Activated CD8-positive, alpha-beta memory T cell treated with anti-CD3 and anti-CD28 coated beads for 36 hours (primary cell): ENCODE measurements at regions not wholly inside any gene's neighbourhood (a gene's known extent, or its start where the extent isn't known, plus 50 kb on each side); places are given as distances from the start of the nearest gene placed in this dataset.
"Not testable (repeated sequence)": the region's sequence is repeated elsewhere in the genome, so short reads cannot be mapped to it uniquely, and the experiment has no call there.

Experiments
- CTCF ChIA-PET: fragments of 350-600 bp; sonication (Branson Sonifier 250); formaldehyde crosslinking; loops from one replicate; lab custom pipeline; 2021; ENCODE audit warnings: antibody characterized with exemption; lab: Charles Lee
- POLR2A ChIA-PET: fragments of 350-600 bp; sonication (Branson Sonifier 250); formaldehyde crosslinking; loops from one replicate; lab custom pipeline; 2021; ENCODE audit warnings: antibody characterized with exemption; lab: Charles Lee

DNA sequence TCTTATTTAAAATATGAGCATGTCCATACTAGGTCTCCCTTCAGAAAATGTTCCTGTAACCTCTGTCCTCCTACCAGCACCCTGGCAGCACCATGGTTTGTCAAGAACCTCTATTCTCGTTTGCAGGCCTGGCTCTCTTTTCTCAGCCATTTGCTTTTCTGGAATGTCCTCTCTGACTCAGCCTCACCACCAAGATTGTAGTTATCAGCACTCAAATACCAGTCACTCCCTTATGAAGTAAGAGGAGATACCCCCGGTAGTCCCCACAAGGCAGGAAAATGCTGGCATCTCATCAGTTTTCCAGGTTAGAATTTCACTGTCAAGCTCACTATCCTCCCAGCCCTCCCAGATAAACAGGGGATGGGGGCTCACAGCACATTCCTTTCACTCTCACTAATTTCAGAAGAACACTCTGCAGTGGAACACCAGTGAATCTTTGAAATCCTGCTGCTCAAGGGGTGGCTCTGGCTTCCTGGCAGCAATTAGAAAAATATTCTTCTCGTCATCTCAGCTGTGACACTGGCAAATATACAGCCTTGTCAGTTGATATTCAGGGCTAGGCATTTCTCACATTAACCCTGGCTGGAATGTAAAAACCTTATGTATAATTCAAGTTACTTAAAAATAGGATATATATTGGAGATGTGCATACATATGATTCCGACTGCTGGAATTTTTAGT is 129.2 kb downstream of the TBX18 start:
- CTCF ChIA-PET: no interaction called here
- POLR2A ChIA-PET: no interaction called here

DNA sequence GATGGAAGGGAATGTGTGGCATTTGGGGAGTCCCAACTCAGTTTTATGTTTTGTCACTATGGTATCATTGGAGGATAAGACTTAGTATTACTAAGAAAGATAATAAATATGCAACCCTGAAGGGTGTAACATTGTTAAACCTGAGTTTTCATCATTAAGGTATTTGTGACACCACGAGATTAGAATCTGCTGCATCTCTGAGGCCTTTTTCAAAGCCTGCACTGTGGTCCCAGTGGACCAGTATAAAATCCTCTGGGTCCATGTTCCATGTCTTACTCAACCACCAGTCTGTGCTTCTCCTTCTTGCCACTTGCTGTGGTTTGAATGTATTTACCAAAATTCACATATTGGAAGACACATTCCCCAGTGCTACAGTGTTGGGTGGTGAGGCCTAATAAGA is 130.6 kb downstream of the TBX18 start:
- ChIA-PET POLR2A (no interaction called here), CTCF (no interaction called here)

DNA sequence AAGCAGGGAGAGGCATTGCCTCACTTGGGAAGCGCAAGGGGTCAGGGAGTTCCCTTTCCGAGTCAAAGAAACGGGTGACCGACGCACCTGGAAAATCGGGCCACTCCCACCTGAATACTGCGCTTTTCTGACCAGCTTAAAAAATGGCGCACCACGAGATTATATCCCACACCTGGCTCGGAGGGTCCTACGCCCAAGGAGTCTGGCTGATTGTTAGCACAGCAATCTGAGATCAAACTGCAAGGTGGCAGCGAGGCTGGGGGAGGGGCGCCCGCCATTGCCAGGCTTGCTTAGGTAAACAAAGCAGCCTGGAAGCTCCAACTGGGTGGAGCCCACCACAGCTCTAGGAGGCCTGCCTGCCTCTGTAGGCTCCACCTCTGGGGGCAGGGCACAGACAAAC is 137.9 kb downstream of the TBX18 start:
- CTCF ChIA-PET, POLR2A ChIA-PET: not testable (repeated sequence)

DNA sequence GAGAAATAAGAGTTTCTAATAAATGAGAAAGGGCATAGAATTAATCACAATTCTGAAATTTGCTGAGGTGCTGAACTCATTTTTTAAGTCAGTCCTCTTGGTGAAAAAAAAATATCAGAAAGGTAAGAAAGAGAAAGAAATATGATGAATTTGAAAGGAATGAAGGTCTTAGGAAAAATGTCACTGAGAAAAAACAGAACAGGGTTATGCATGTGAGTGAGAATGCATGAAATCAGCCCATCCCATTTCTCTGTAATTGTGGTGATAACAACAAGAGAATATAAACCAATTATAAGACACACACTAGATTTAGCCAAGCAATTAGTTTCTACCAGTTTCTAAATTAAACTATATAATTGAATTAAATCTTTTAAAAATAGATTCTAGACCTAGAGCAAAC is 138.9 kb downstream of the TBX18 start:
- ChIA-PET POLR2A (no interaction called here), CTCF (no interaction called here)

- CTCF ChIA-PET: no interaction called here
Measured at GRCh38 chr6:84623956-84624680, 140.3 kb downstream of the TBX18 start.

GRCh38 chr6:84618836-84619235 is 145.6 kb downstream of the TBX18 start:
- ChIA-PET CTCF (no interaction called here), POLR2A (no interaction called here)

More at GRCh38 chr6:84623956-84624680, 140.3 kb downstream of the TBX18 start:
- POLR2A ChIA-PET: no interaction called here

- ChIA-PET CTCF (no interaction called here), POLR2A (no interaction called here)
Measured at GRCh38 chr6:84618046-84618752, 146.2 kb downstream of the TBX18 start.

- CTCF ChIA-PET: no interaction called here
- POLR2A ChIA-PET: no interaction called here
Measured at GRCh38 chr6:84615987-84616386, 148.4 kb downstream of the TBX18 start.

DNA sequence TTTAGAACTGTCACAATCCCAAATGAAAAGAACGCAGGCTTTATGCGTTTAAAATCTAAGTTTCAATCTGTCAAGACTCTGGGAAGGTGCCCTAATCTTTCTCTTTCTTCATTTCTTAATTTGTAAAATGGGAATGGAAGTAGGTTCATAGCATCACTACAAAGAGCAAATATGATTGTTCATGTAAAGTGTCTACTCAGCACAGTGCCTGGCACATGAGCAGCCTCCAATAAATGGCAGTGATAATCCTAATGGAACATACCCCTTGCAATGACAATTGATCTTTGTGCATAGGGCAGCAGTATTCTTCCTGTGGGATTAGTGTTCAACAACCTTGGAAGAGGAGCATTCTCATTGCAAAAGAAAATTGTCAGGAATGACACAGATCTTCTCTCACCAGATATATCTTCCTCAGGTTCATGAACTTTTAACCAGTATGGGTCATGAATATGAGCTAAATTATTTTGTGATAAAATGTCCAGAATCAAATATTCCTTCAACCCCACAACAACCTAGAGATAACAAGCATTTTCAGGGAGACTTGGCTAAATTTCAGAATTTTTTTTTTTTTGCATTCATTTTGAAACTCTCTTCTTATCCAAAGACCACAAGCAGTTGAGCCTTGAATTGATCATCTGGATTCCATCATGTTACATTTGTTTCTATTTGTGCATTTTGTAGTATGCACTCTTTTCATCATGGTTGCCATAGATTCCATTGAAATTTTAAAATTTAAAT is 149.1 kb downstream of the TBX18 start:
- ChIA-PET CTCF (no interaction called here), POLR2A (no interaction called here)

DNA sequence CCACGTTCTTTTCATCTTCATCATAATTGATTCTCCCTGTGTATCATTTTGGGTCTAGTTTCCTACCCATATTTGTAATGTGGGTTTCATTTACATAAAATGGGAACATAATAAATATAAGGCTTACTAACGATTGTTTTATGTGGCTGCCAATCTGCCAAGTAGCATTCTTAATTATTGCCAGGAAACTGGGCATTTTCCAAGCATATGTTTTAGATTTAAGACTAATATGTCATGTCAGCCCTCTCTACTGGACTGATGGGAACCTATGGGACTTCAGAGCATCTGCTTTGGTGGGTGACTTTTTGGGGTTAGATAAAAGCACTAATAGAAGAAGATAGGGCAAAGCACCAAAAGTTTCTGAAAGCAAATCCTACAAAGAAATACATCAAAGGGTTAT is 157.5 kb downstream of the TBX18 start:
- CTCF ChIA-PET: no interaction called here

GRCh38 chr6:84605298-84605697 is 159.1 kb downstream of the TBX18 start:
- CTCF ChIA-PET: no interaction called here
- POLR2A ChIA-PET: no interaction called here

More for the DNA sequence above, 157.5 kb downstream of the TBX18 start:
- POLR2A ChIA-PET: no interaction called here

- CTCF ChIA-PET: no interaction called here
- POLR2A ChIA-PET: no interaction called here
Measured at GRCh38 chr6:84601366-84601765, 163.0 kb downstream of the TBX18 start.

GRCh38 chr6:84599991-84600390 is 164.4 kb downstream of the TBX18 start:
- CTCF ChIA-PET: no interaction called here
- POLR2A ChIA-PET: no interaction called here

- CTCF ChIA-PET: no interaction called here
- POLR2A ChIA-PET: no interaction called here
Measured at GRCh38 chr6:84597238-84597875, 167.0 kb downstream of the TBX18 start.

- ChIA-PET POLR2A (no interaction called here), CTCF (no interaction called here)
Measured at GRCh38 chr6:84596488-84596887, 167.9 kb downstream of the TBX18 start.

DNA sequence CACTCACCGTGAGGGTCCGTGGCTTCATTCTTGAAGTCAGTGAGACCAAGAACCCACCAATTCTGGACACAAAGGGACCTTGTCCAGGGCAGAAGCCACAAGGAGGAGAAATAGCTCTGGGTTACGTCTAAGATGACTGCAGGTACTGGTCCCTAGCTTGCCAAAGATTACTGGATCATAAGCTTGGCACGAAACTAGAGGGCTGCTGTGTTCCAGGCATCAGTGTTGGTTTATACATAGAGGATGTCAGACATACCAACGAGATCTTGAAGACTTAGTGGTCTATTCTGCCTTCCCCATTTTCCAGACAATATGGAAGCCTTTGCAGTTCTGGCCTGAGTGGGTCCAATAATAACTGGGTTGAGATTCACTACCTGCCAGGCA is 175.7 kb downstream of the TBX18 start:
- ChIA-PET CTCF (no interaction called here), POLR2A (no interaction called here)

DNA sequence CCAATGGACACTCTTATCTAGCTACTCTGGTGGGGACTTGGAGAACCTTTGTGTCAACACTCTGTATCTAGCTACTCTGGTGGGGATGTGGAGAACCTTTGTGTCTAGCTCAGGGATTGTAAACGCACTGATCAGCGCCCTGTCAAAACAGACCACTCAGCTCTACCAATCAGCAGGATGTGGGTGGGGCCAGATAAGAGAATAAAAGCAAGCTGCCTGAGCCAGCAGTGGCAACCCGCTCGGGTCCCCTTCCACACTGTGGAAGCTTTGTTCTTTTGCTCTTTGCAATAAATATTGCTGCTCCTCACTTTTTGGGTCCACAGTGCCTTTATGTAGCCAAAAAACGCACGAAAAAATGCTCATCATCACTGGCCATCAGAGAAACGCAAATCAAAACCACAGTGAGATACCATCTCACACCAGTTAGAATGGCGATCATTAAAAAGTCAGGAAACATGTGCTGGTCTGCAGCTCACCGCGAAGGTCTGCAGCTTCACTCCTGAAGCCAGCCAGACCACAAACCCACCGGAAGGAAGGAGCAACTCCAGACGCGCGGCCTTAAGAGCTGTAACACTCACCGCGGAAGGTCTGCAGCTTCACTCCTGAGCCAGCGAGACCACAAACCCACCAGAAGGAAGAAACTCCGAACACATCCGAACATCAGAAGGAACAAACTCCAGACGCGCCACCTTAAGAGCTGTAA is 176.3 kb downstream of the TBX18 start:
- POLR2A ChIA-PET, CTCF ChIA-PET: not testable (repeated sequence)

DNA sequence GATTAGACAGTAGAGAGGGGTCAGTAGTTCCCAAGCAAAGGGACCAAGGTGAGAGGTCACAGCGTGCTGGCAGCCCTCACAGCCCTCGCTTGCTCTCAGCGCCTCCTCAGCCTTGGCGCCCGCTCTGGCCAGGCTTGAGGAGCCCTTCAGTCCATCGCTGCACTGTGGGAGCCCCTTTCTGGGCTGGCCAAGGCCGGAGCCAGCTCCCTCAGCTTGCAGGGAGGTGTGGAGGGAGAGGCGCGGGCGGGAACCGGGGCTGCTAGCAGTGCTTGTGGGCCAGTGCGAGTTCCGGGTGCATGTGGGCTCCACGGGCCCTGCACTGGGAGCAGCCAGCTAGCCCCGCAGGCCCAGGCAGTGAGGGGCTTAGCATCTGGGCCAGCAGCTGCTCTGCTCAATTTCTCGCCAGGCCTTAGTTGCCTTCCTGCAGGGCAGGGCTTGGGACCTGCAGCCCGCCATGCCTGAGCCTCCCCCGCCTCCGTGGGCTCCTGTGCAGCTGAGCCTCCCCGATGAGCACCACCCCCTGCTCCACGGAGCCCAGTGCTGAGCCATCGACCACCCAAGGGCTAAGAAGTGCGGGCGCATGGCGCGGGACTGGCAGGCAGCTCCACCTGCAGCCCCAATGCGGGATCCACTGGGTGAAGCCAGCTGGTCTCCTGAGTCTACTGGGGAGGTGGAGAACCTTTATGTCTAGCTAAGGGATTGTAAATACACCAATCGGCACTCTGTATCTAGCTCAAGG is 177.0 kb downstream of the TBX18 start:
- CTCF ChIA-PET, POLR2A ChIA-PET: not testable (repeated sequence)
